ENCODE measurements at regions not wholly inside any gene's neighbourhood (a gene's known extent, or its start where the extent isn't known, plus 50 kb on each side); places are given as distances from the start of the nearest gene placed in this dataset.
"Not testable (repeated sequence)": the region's sequence is repeated elsewhere in the genome, so short reads cannot be mapped to it uniquely, and the experiment has no call there.

- DNase-seq (ENCODE audit: low read depth in 1 of 2, low spot score in 1 of 2): no peak
Measured at GRCh38 chr20:26218301-26218700, 521.6 kb upstream of the ZNF337 start.

- no peak for DNase-seq (ENCODE audit: low read depth in 1 of 2, low spot score in 1 of 2)
Measured at GRCh38 chr20:26216025-26216424, 519.4 kb upstream of the ZNF337 start.

- no peak for DNase-seq (ENCODE audit: low read depth in 1 of 2, low spot score in 1 of 2)
Measured at GRCh38 chr20:26214991-26215390, 518.3 kb upstream of the ZNF337 start.

GRCh38 chr20:26209171-26209941, 512.7 kb upstream of the ZNF337 start:
- peak; percentile 1 to 2 for DNase-seq (ENCODE audit: low read depth in 1 of 2, low spot score in 1 of 2)

- peak; percentile 22 to 46 for DNase-seq (ENCODE audit: low read depth in 1 of 2, low spot score in 1 of 2)
Measured at GRCh38 chr20:26208296-26209091, 511.8 kb upstream of the ZNF337 start.

GRCh38 chr20:26207967-26208295, 511.3 kb upstream of the ZNF337 start:
- peak; percentile 9 for DNase-seq (ENCODE audit: low read depth in 1 of 2, low spot score in 1 of 2)

GRCh38 chr20:26207237-26207966, 510.7 kb upstream of the ZNF337 start:
- no peak for DNase-seq (ENCODE audit: low read depth in 1 of 2, low spot score in 1 of 2)

- no peak for DNase-seq (ENCODE audit: low read depth in 1 of 2, low spot score in 1 of 2)
Measured at GRCh38 chr20:26205350-26205749, 508.7 kb upstream of the ZNF337 start.

- not testable (repeated sequence) for DNase-seq (ENCODE audit: low read depth in 1 of 2, low spot score in 1 of 2)
Measured at GRCh38 chr20:26201026-26201425, 504.4 kb upstream of the ZNF337 start.

GRCh38 chr20:26187329-26187728, 490.7 kb upstream of the ZNF337 start:
- not testable (repeated sequence) for DNase-seq (ENCODE audit: low read depth in 1 of 2, low spot score in 1 of 2)

GRCh38 chr20:26183720-26184119, 487.1 kb upstream of the ZNF337 start:
- DNase-seq (ENCODE audit: low read depth in 1 of 2, low spot score in 1 of 2): not testable (repeated sequence)

- not testable (repeated sequence) for DNase-seq (ENCODE audit: low read depth in 1 of 2, low spot score in 1 of 2)
Measured at GRCh38 chr20:26181364-26181763, 484.7 kb upstream of the ZNF337 start.

GRCh38 chr20:26171875-26172274, 475.2 kb upstream of the ZNF337 start:
- not testable (repeated sequence) for DNase-seq (ENCODE audit: low read depth in 1 of 2, low spot score in 1 of 2)

- DNase-seq (ENCODE audit: low read depth in 1 of 2, low spot score in 1 of 2): no peak
Measured at GRCh38 chr20:26169506-26169905, 472.9 kb upstream of the ZNF337 start.

GRCh38 chr20:26167499-26167898, 470.8 kb upstream of the ZNF337 start:
- no peak for DNase-seq (ENCODE audit: low read depth in 1 of 2, low spot score in 1 of 2)

- DNase-seq (ENCODE audit: low read depth in 1 of 2, low spot score in 1 of 2): no peak
Measured at GRCh38 chr20:26163890-26164289, 467.2 kb upstream of the ZNF337 start.

GRCh38 chr20:26163151-26163550, 466.5 kb upstream of the ZNF337 start:
- DNase-seq (ENCODE audit: low read depth in 1 of 2, low spot score in 1 of 2): not testable (repeated sequence)

GRCh38 chr20:26161741-26162140, 465.1 kb upstream of the ZNF337 start:
- DNase-seq (ENCODE audit: low read depth in 1 of 2, low spot score in 1 of 2): not testable (repeated sequence)

- DNase-seq (ENCODE audit: low read depth in 1 of 2, low spot score in 1 of 2): not testable (repeated sequence)
Measured at GRCh38 chr20:26160916-26161315, 464.3 kb upstream of the ZNF337 start.

GRCh38 chr20:26154224-26154623, 457.6 kb upstream of the ZNF337 start:
- DNase-seq (ENCODE audit: low read depth in 1 of 2, low spot score in 1 of 2): no peak

GRCh38 chr20:26135325-26136110, 438.9 kb upstream of the ZNF337 start:
- DNase-seq (ENCODE audit: low read depth in 1 of 2, low spot score in 1 of 2): no peak
